GM12873 (cell line): ENCODE measurements at regions not wholly inside any gene's neighbourhood (a gene's known extent, or its start where the extent isn't known, plus 50 kb on each side); places are given as distances from the start of the nearest gene placed in this dataset.

Experiments
- TF ChIP-seq, protein P1 (sequence below): IDR thresholded peaks from 2 replicates; pipeline ENCODE4 v1.5.1; 2012; ENCODE audit warnings: low read depth, mild to moderate bottlenecking, moderate library complexity, low read length, control low read depth; ENCODE audit not compliant: insufficient read depth; ENCODE audit errors: missing control alignments

DNA sequence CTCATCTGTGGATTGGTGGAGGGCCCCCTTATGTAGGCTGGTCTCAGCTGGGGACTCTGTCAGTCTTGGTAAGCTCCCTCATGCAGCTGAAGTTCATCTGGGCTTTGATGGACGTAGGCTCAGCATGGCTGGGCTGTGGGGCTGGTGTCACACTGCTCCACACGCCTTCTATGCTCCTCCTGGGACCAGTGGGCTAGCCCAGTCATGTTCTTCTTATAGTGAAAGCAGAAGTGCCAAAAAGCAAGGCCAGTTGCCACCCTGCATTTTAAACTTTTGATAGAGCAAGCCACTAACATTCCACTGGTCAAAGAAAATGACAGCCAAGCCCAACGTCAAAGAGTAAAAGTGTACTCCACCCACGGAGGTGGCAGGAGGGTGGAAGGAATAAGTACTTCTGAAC is 165.5 kb downstream of the MEX3B start:
- TF ChIP-seq, protein P1, sequence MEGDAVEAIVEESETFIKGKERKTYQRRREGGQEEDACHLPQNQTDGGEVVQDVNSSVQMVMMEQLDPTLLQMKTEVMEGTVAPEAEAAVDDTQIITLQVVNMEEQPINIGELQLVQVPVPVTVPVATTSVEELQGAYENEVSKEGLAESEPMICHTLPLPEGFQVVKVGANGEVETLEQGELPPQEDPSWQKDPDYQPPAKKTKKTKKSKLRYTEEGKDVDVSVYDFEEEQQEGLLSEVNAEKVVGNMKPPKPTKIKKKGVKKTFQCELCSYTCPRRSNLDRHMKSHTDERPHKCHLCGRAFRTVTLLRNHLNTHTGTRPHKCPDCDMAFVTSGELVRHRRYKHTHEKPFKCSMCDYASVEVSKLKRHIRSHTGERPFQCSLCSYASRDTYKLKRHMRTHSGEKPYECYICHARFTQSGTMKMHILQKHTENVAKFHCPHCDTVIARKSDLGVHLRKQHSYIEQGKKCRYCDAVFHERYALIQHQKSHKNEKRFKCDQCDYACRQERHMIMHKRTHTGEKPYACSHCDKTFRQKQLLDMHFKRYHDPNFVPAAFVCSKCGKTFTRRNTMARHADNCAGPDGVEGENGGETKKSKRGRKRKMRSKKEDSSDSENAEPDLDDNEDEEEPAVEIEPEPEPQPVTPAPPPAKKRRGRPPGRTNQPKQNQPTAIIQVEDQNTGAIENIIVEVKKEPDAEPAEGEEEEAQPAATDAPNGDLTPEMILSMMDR, result no peak

DNA sequence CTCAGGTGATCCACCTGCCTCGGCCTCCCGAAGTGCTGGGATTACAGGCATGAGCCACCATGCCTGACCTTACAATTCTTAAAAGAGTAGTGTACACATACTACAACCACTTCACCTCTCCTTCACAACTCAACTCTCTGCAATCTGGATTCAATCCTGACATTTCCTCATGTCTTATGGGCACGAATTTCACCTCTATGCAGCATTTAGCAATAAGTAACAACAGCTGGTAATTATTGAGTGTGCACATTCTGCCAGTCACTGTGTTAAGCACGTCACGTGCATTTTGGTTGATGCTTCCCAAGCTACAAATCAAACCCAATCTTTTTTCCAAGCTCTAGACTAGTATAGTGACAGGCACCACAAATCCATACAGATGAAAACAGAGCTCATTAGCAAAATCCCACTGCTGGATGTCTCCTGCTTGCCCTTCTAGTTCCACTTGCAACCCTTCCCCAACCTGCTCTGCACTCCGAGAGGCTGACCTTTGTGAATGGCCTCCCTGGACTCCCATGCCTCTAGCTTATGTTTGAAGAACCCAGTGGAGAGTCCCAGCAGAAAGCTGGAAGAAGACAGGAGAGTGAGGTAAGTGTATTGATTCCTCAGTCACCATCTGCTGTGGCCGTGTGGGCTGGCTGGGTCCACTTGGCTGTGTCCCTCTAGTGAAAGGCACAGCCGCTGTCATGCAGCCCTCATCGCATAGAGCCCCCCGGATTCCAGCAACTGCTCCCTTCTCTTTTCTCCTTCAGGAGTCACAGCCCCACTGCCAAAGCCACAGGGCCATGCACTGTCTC is 176.5 kb downstream of the MEX3B start:
- TF ChIP-seq, protein P1, result no peak

DNA sequence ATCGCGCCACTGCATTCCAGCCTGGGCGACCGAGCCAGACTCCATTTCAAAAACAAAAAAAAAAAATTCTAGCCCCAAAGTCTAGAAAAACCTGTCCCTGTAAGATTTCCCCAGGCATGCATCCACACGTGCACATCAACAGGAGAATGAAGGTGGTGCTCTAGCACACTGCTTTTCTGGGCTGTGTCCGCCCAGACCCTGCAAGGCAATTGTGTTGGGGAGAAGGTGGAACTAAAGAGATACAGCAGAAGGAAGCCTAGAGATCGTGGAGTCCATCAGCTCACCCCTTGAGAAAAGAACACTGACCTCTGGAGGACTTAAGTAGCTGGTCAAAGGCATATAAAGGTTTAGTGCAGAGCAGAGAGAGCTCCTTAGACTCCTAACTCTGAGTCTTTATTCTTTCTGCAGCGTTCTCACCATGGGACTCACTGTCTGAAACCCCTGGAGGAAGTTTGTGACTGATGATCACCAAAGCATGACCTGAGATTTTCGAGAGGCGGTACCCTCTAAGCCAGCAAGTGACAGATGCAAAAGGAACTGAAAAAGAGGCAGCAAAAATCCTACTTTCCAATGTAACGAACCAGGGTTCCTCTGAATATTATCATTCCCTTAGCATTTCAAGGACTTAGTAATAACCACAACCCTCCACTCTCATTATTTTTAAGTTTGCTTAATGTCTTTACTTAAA is 179.8 kb downstream of the MEX3B start:
- TF ChIP-seq, protein P1, result no peak

DNA sequence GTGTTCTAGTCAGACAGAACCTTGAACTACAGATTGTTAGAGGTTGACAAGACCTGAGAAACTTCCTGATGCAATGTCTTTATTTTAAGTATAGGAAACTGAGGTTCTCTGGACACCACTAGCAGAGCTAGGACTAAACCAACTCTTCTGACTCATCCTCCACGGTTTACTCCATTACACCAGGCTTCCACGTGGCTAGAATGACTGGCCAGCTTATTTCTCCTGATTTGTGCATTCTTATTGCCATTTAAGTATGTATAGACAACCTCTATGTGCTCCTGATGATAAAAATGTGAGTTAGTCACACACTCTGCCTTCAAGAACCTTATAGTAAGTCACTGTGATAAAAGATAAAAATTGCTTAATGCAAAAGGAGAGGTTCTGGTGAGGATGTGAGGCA is 182.7 kb downstream of the MEX3B start:
- TF ChIP-seq, protein P1, result no peak

DNA sequence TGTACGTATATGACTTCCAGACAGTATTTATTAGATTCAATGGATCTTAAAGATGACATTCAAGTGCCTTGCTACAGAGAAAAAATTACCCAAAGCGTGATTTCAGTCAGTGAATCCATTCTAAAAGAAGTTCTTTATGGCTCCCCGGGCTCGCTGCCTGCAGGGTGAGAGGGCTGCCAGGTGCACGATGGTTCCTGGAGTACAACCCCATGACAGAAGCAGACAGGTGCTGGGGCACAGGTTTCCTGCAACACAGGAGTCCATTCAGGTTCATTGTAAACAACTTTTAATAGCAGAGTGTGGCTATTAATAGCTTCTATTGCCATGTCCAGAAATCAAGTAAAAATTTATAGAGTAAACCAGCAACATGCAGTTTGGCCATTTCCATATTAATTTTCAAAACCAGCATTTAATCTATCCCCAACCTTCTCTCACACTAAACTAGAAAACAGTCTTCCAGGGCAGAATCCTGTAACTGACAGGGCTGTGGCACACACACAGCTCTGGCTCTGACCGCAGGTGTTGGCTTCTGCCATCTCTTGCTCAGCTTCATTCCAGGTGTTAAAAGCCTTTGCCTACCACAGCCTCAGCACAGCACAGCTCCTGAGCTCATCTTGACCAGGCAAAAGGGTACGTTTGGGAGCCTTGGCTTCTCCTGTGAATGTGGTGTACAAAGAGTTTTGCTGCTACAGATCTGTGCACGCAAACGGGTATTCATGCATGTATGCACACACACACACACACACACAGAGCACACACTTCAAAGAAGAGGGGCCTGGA is 185.9 kb downstream of the MEX3B start:
- TF ChIP-seq, protein P1, result no peak

DNA sequence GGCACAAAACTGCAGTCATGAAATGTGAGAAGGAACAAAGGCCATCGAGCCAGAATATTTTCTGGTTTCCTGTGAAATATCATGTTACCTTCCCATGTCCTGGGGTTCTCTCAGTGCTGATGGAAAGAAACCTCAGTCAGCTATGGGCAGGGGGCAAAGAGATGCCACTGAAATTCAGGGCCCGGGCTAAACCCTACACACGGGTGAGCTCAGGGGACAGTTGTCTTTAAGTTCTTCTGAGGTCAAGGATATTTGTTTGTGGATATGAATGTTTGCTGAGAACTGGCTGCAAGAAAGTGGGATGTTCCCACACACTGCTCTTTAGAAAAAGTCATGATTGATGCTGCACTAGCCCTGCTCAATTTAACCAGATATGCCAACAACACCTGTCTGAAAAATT is 187.2 kb downstream of the MEX3B start:
- TF ChIP-seq, protein P1, result no peak

GRCh38 chr15:81858136-81858535 is 187.7 kb downstream of the MEX3B start:
- TF ChIP-seq, protein P1, result no peak
